Nephron progenitor cell (in vitro differentiated cells): ENCODE measurements at regions not wholly inside any gene's neighbourhood (a gene's known extent, or its start where the extent isn't known, plus 50 kb on each side); places are given as distances from the start of the nearest gene placed in this dataset.

Source experiments
- DNase-seq: peaks from one replicate; pipeline ENCODE4 v3.0.0; 2021
- H3K27ac Mint-ChIP-seq: 2 replicates; pipeline ENCODE4 v1.8.0; 2021; ENCODE audit warnings: mild to moderate bottlenecking, moderate library complexity, mixed read lengths
- H3K27me3 Mint-ChIP-seq: 2 replicates; pipeline ENCODE4 v1.8.0; 2021; ENCODE audit warnings: mild to moderate bottlenecking, low read depth, mixed read lengths; ENCODE audit not compliant: poor library complexity
- H3K36me3 Mint-ChIP-seq: 2 replicates; pipeline ENCODE4 v1.8.0; 2021; ENCODE audit warnings: low read depth, mixed read lengths
- H3K4me1 Mint-ChIP-seq: 2 replicates; pipeline ENCODE4 v1.8.0; 2021; ENCODE audit warnings: mixed read lengths
- H3K4me3 Mint-ChIP-seq: 2 replicates; pipeline ENCODE4 v1.8.0; 2021; ENCODE audit warnings: mild to moderate bottlenecking, moderate library complexity, mixed read lengths
- H3K9me3 Mint-ChIP-seq: 2 replicates; pipeline ENCODE4 v1.8.0; 2021; ENCODE audit warnings: mild to moderate bottlenecking, moderate library complexity, mixed read lengths
- TF ChIP-seq, protein P1 (sequence below): fragments of 200-600 bp; sonication (generic); IDR thresholded peaks from 2 replicates; pipeline ENCODE4 v1.5.0; 2021; ENCODE audit warnings: antibody characterized with exemption

DNA sequence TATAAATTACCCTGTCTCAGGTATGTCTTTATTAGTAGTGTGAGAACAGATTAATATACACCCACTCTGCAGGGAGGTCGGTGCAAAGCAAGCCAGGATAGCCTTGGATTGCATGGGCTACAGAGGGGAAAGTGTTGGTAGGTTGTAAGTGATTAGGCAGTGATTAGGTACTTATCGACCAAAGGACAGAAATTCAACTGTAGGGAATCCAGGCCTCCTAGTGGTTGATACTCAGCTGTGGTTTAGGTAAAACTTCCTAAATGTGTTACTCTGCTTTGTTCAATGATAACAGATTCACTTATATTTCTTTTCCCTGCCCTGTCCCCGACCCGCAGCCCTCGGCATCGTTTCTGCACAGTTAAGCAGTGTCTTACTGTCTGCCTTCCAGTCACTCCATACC lies 444.0 kb downstream of the FIGN start:
- Mint-ChIP-seq H3K4me1 (no peaks in the 10 kb centered on the region), H3K27ac (no peak overlapping the region)
- no peak for DNase-seq

DNA sequence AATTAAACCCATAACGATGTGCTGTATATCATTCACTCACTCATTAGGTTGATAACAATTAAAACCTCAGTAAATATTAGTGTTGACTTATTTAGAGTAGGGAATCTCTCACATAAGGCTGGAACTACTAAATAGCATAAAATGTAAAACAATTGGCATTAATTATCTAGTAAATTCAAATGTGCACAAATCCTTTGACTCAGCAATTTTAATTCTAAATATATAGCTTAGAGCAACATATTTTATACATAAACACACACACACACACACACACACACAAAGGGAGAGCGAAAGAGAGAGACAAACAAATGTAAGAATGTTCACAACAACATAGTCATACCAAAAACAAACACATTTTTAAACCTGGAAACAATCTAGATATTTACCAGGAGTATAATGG lies 443.1 kb upstream of the KCNH7 start:
- Mint-ChIP-seq H3K9me3 (peaks cover 3% of the 10 kb centered on the region), H3K4me3 (no peak overlapping the region)

More for the DNA sequence above, 444.0 kb downstream of the FIGN start:
- Mint-ChIP-seq H3K4me3 (no peak overlapping the region), H3K27me3 (no peaks in the 10 kb centered on the region), H3K36me3 (no peaks in the 10 kb centered on the region), H3K9me3 (no peaks in the 10 kb centered on the region)
- TF ChIP-seq, protein P1, sequence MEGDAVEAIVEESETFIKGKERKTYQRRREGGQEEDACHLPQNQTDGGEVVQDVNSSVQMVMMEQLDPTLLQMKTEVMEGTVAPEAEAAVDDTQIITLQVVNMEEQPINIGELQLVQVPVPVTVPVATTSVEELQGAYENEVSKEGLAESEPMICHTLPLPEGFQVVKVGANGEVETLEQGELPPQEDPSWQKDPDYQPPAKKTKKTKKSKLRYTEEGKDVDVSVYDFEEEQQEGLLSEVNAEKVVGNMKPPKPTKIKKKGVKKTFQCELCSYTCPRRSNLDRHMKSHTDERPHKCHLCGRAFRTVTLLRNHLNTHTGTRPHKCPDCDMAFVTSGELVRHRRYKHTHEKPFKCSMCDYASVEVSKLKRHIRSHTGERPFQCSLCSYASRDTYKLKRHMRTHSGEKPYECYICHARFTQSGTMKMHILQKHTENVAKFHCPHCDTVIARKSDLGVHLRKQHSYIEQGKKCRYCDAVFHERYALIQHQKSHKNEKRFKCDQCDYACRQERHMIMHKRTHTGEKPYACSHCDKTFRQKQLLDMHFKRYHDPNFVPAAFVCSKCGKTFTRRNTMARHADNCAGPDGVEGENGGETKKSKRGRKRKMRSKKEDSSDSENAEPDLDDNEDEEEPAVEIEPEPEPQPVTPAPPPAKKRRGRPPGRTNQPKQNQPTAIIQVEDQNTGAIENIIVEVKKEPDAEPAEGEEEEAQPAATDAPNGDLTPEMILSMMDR: no peak

DNA sequence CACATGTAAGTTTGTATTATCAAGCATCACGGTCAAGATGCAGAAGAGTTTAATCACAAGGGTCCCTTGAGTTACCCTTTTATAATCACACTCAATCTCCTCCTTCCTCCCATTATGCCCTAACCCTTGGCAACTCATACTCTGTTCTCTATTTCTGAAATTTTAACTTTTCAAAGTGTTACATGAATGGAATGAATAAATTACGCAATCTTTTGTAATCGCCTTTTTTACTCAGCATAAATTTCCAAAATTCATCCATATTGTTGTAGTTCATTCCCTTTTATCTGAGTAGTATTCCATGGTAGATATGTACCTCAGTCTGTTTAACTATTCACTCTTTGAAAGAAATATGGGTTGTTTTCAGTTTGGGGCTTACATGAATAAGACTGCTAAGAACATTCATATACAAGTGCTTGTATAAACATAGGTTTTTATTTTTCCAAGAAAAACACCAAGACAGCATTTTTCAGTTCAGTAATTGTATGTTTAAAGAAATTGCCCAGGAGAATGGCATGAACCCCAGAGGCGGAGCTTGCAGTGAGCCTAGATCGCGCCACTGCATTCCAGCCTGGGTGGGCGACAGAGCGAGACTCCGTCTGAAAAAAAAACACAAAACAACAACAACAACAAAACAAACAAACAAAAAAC lies 430.9 kb upstream of the KCNH7 start:
- Mint-ChIP-seq H3K4me3 (no peak overlapping the region), H3K36me3 (no peaks in the 10 kb centered on the region), H3K4me1 (no peaks in the 10 kb centered on the region), H3K27me3 (no peaks in the 10 kb centered on the region), H3K27ac (no peak overlapping the region), H3K9me3 (peaks cover 24% of the 10 kb centered on the region)
- no peak for DNase-seq
- TF ChIP-seq, protein P1: no peak

More for the DNA sequence above, 443.1 kb upstream of the KCNH7 start:
- Mint-ChIP-seq H3K4me1 (no peaks in the 10 kb centered on the region), H3K27me3 (peaks cover 4% of the 10 kb centered on the region), H3K36me3 (no peaks in the 10 kb centered on the region), H3K27ac (no peak overlapping the region)
- no peak for DNase-seq
- TF ChIP-seq, protein P1: no peak

DNA sequence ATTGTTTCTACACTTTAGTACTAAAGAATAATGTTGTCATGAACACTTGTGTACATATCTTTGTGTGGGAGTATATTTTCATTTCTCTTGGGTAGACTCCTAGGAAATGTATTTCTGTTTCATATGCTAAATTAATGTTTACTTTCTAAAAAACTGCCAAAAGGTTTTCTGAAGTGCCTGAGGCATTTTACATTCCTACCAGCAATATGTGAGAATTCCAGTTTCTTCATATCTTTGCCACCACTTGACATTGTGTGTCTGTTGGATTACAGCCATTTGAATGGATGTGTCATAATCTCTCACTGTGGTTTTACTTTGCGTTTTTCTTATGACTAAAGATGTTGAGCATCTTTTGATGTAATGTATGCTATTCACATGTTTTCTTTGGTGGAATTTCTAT lies 428.2 kb upstream of the KCNH7 start:
- no peak overlapping the region for H3K27ac Mint-ChIP-seq
- H3K27me3 Mint-ChIP-seq: no peaks in the 10 kb centered on the region
- no peak overlapping the region for H3K4me3 Mint-ChIP-seq
- H3K4me1 Mint-ChIP-seq: no peaks in the 10 kb centered on the region
- H3K36me3 Mint-ChIP-seq: no peaks in the 10 kb centered on the region
- TF ChIP-seq, protein P1: no peak
- no peak for DNase-seq
- H3K9me3 Mint-ChIP-seq: peaks cover 4% of the 10 kb centered on the region

DNA sequence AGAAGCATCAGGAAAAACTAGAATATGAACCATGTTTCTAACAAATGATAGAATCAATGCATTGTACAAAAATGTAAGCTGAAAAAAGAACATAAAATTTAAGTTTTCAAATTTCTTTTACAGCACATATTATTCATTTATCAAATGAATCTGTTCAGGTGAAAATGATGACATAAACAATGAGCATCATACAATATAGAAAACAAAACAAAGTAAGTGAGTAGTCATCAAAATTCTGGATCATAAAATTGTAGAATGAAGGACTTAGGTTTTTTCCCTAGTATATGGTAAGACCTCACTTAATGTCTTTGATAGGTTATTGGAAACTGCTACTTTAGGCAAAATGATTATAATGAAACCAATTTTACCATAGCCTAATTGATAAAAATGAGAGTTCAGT lies 427.0 kb upstream of the KCNH7 start:
- no peak for DNase-seq
- no peak overlapping the region for H3K4me3 Mint-ChIP-seq
- H3K36me3 Mint-ChIP-seq: no peaks in the 10 kb centered on the region
- no peaks in the 10 kb centered on the region for H3K4me1 Mint-ChIP-seq
- no peaks in the 10 kb centered on the region for H3K9me3 Mint-ChIP-seq
- H3K27ac Mint-ChIP-seq: no peak overlapping the region
- TF ChIP-seq, protein P1: no peak
- no peaks in the 10 kb centered on the region for H3K27me3 Mint-ChIP-seq

DNA sequence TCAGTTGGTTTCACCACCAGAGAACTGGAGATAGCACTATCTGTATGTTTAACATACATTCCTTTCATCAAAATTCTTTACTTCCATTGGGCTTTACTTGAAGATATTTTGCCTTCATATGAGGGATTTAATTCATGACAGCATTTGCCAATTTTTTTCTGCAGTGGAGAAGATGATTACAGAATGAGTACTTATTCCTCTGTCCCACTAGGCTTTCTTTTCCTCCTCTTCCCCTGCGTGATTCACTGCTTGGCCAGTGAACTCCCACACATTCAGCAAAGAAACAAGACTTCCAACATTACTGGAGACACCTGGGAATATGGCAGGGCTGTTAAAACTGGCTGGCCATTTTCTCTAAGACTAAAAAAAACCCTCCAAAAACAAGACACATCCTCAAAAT lies 425.8 kb upstream of the KCNH7 start:
- no peak overlapping the region for H3K4me3 Mint-ChIP-seq
- H3K27ac Mint-ChIP-seq: no peak overlapping the region
- no peaks in the 10 kb centered on the region for H3K4me1 Mint-ChIP-seq
- H3K36me3 Mint-ChIP-seq: no peaks in the 10 kb centered on the region
- H3K9me3 Mint-ChIP-seq: no peaks in the 10 kb centered on the region
- H3K27me3 Mint-ChIP-seq: no peaks in the 10 kb centered on the region
- TF ChIP-seq, protein P1: no peak
- no peak for DNase-seq
